GM21447 (cell line): ENCODE measurements at regions not wholly inside any gene's neighbourhood (a gene's known extent, or its start where the extent isn't known, plus 50 kb on each side); places are given as distances from the start of the nearest gene placed in this dataset.
A peak's percentile ranks its signal among the peaks of the same experiment; 100 is the strongest.
"Not testable (repeated sequence)": the region's sequence is repeated elsewhere in the genome, so short reads cannot be mapped to it uniquely, and the experiment has no call there.

Source experiments
- ATAC-seq: cut with Tn5 transposase; IDR thresholded peaks from one replicate; pipeline ENCODE4 v1.9.1; 2021; ENCODE audit not compliant: unreplicated experiment

- no peak for ATAC-seq
Observed at GRCh38 chr10:125605167-125605566, 77.8 kb downstream of the TEX36 start.

- no peak for ATAC-seq
Observed at GRCh38 chr10:125602825-125603224, 80.1 kb downstream of the TEX36 start.

- no peak for ATAC-seq
Observed at GRCh38 chr10:125599194-125599593, 83.8 kb downstream of the TEX36 start.

- ATAC-seq, result no peak
Observed at GRCh38 chr10:125595911-125596310, 87.1 kb downstream of the TEX36 start.

- ATAC-seq, result no peak
Observed at GRCh38 chr10:125593644-125594043, 89.3 kb downstream of the TEX36 start.

GRCh38 chr10:125592897-125593296 lies 90.1 kb downstream of the TEX36 start:
- no peak for ATAC-seq

GRCh38 chr10:125591886-125592285 lies 91.1 kb downstream of the TEX36 start:
- ATAC-seq, result no peak

- ATAC-seq, result not testable (repeated sequence)
Observed at GRCh38 chr10:125588738-125589137, 94.2 kb downstream of the TEX36 start.

GRCh38 chr10:125584954-125585353 lies 98.0 kb downstream of the TEX36 start:
- no peak for ATAC-seq

- no peak for ATAC-seq
Observed at GRCh38 chr10:125578658-125579315, 104.2 kb downstream of the TEX36 start.

- no peak for ATAC-seq
Observed at GRCh38 chr10:125575843-125576242, 107.1 kb downstream of the TEX36 start.

- no peak for ATAC-seq
Observed at GRCh38 chr10:125568156-125568555, 114.8 kb downstream of the TEX36 start.

- ATAC-seq, result no peak
Observed at GRCh38 chr10:125567529-125567928, 115.4 kb downstream of the TEX36 start.

- no peak for ATAC-seq
Observed at GRCh38 chr10:125565046-125565445, 117.9 kb downstream of the TEX36 start.

GRCh38 chr10:125564570-125564969 lies 118.4 kb downstream of the TEX36 start:
- no peak for ATAC-seq

- ATAC-seq, result no peak
Observed at GRCh38 chr10:125562737-125563136, 120.2 kb downstream of the TEX36 start.

- no peak for ATAC-seq
Observed at GRCh38 chr10:125560947-125561346, 122.0 kb downstream of the TEX36 start.

- ATAC-seq, result peak; percentile 98
Observed at GRCh38 chr10:125559210-125559609, 123.8 kb downstream of the TEX36 start.

GRCh38 chr10:125557801-125558505 lies 125.0 kb downstream of the TEX36 start:
- no peak for ATAC-seq

- no peak for ATAC-seq
Observed at GRCh38 chr10:125557311-125557710, 125.7 kb downstream of the TEX36 start.

GRCh38 chr10:125556882-125557281 lies 126.1 kb downstream of the TEX36 start:
- ATAC-seq, result no peak

GRCh38 chr10:125555743-125556142 lies 127.2 kb downstream of the TEX36 start:
- no peak for ATAC-seq

- no peak for ATAC-seq
Observed at GRCh38 chr10:125555267-125555666, 127.7 kb downstream of the TEX36 start.
